Fibroblast of lung (primary cell): ENCODE measurements at regions not wholly inside any gene's neighbourhood (a gene's known extent, or its start where the extent isn't known, plus 50 kb on each side); places are given as distances from the start of the nearest gene placed in this dataset.

ENCODE experiments used
- DNase-seq, 2 donors: peaks; one replicate each; pipeline versions ENCODE4 v3.0.0 to v3.0.0-alpha.2; 2010; ENCODE audit warnings: low read depth in 2 of 2
- H2AFZ ChIP-seq: 2 replicates; pipeline ENCODE4 v1.5.1; 2012; ENCODE audit warnings: low read length, control low read depth, inconsistent platforms
- H3K27ac ChIP-seq: 2 replicates; pipeline ENCODE4 v1.5.1; 2011; ENCODE audit warnings: low read length, control low read depth; ENCODE audit not compliant: insufficient read depth
- H3K27me3 ChIP-seq: 2 replicates; pipeline ENCODE4 v1.5.1; 2011; ENCODE audit warnings: mild to moderate bottlenecking, low read length; ENCODE audit not compliant: control insufficient read depth, insufficient read depth
- H3K36me3 ChIP-seq: 2 replicates; pipeline ENCODE4 v1.5.1; 2011; ENCODE audit warnings: low read length; ENCODE audit not compliant: control insufficient read depth, insufficient read depth
- H3K4me1 ChIP-seq: 2 replicates; pipeline ENCODE4 v1.5.1; 2011; ENCODE audit warnings: low read length; ENCODE audit not compliant: control insufficient read depth, insufficient read depth; ENCODE audit errors: extremely low read depth
- H3K4me2 ChIP-seq: 2 replicates; pipeline ENCODE4 v1.5.1; 2011; ENCODE audit warnings: low read length, control low read depth; ENCODE audit not compliant: insufficient read depth; ENCODE audit errors: extremely low read depth
- H3K4me3 ChIP-seq, 4 experiments: fragments of 200-600 bp in 1 of 4; sonication (generic) in 1 of 4; replicated peaks in 1 of 4; 2 replicates each; pipeline ENCODE4 v1.5.1; 2011 to 2016; ENCODE audit warnings: low read length in 4 of 4, low read depth in 3 of 4, mild to moderate bottlenecking in 3 of 4, control low read depth in 2 of 4, inconsistent platforms in 1 of 4, mixed read lengths in 1 of 4; ENCODE audit not compliant: insufficient read depth in 1 of 4; ENCODE audit errors: control extremely low read depth in 1 of 4
- H3K79me2 ChIP-seq: 2 replicates; pipeline ENCODE4 v1.5.1; 2012; ENCODE audit warnings: mild to moderate bottlenecking, low read length, inconsistent platforms; ENCODE audit not compliant: control insufficient read depth, insufficient read depth
- H3K9ac ChIP-seq: 2 replicates; pipeline ENCODE4 v1.5.1; 2011; ENCODE audit warnings: mild to moderate bottlenecking, low read length, control low read depth; ENCODE audit not compliant: insufficient read depth
- H3K9me3 ChIP-seq: 2 replicates; pipeline ENCODE4 v1.5.1; 2012; ENCODE audit warnings: low read depth, low read length; ENCODE audit not compliant: control insufficient read depth, insufficient read depth
- H4K20me1 ChIP-seq: 2 replicates; pipeline ENCODE4 v1.5.1; 2011; ENCODE audit warnings: low read length; ENCODE audit not compliant: control insufficient read depth, insufficient read depth; ENCODE audit errors: extremely low read depth
- EZH2 ChIP-seq: IDR thresholded peaks from 2 replicates; pipeline ENCODE4 v1.5.1; 2012; ENCODE audit warnings: low read length, control low read depth, mild to moderate bottlenecking; ENCODE audit errors: missing control alignments
- TF ChIP-seq, protein P1 (sequence below), 2 donors: IDR thresholded peaks in 1 of 2; conservative IDR thresholded peaks in 1 of 2; 1 replicate in 1 of 2; 2 replicates in 1 of 2; pipeline ENCODE4 v1.5.1; 2011 to 2012; ENCODE audit warnings: low read length in 2 of 2, control low read depth in 1 of 2, inconsistent platforms in 1 of 2, low read depth in 1 of 2, mild to moderate bottlenecking in 1 of 2

DNA sequence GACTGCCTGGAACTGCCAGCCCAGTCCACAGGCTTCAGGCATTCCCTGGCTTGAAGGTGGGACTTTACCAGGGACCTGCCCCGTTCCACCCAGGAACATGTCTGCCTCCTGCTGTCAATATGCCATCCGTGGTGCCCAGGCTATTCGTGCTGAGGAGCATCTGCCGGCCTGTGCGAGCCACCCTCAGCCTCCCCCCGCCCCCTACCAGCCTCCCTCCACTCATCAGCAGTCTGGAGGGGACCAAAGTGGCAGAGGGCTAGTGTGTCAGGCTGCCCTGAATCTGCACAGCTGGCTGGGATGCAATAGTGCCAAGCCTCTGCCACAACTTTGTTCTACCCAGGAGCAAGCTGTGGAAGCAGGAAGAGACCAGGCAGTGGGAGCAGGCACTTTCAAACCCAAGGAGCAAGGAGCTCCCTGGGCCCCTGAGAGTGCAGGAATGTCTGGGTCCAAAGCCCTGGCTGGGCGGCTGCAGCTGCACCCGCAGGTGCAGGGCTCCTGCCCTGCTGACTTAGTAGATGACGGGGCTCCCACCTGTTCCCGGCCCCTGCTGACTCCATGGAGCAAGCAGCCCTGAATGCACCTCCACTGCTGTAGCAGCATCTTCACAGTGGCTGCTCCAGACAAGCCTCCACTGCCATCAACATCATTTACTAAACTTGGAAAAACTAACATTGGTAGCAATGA, 423.2 kb downstream of the RERGL start:
- Histone ChIP-seq H3K4me1 (no peaks in the 10 kb centered on the region), H3K27ac (no peak overlapping the region), H3K9me3 (no peaks in the 10 kb centered on the region), H3K9ac (no peak overlapping the region), H3K4me3 (no peak overlapping the region), H3K27me3 (no peaks in the 10 kb centered on the region), H3K79me2 (no peaks in the 10 kb centered on the region), H3K36me3 (no peaks in the 10 kb centered on the region), H3K4me2 (no peak overlapping the region), H4K20me1 (no peaks in the 10 kb centered on the region), H2AFZ (no peak overlapping the region)
- TF ChIP-seq, protein P1, sequence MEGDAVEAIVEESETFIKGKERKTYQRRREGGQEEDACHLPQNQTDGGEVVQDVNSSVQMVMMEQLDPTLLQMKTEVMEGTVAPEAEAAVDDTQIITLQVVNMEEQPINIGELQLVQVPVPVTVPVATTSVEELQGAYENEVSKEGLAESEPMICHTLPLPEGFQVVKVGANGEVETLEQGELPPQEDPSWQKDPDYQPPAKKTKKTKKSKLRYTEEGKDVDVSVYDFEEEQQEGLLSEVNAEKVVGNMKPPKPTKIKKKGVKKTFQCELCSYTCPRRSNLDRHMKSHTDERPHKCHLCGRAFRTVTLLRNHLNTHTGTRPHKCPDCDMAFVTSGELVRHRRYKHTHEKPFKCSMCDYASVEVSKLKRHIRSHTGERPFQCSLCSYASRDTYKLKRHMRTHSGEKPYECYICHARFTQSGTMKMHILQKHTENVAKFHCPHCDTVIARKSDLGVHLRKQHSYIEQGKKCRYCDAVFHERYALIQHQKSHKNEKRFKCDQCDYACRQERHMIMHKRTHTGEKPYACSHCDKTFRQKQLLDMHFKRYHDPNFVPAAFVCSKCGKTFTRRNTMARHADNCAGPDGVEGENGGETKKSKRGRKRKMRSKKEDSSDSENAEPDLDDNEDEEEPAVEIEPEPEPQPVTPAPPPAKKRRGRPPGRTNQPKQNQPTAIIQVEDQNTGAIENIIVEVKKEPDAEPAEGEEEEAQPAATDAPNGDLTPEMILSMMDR (conservative IDR thresholded peaks at IDR 0.05 in 1 of 2, IDR thresholded peaks at IDR 0.05 in 1 of 2; ENCODE audit: low read depth in 1 of 2, low read length in 2 of 2) = no peak
- TF ChIP-seq EZH2 = no peak
- no peak for DNase-seq

DNA sequence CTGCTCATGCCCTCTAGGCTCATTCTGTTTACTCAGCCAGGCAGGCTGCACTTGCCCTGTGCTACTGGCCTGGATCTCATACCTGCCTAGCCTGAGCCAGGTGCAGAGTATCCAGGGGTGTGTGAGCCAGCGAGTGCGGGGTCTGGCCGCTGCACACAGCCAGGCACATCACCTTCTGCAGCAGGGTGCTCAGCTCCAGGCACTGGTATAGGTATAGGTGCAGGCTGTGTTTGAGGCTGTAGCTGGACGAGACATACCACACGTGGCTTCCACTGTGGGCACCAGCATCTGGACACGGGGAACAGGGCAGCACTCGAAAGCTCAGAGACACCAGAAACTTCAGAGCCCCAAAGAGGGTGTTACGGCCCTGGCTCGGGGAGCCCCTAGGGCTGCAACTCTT, 424.2 kb downstream of the RERGL start:
- no peak for DNase-seq
- no peaks in the 10 kb centered on the region for H3K27me3 ChIP-seq
- H3K4me1 ChIP-seq = no peaks in the 10 kb centered on the region
- H3K9me3 ChIP-seq = no peaks in the 10 kb centered on the region
- H2AFZ ChIP-seq = no peak overlapping the region
- no peak overlapping the region for H3K4me2 ChIP-seq
- no peak overlapping the region for H3K27ac ChIP-seq
- no peak overlapping the region for H3K9ac ChIP-seq
- H3K79me2 ChIP-seq = no peaks in the 10 kb centered on the region
- H3K4me3 ChIP-seq = no peak overlapping the region
- TF ChIP-seq EZH2 = no peak
- TF ChIP-seq, protein P1 (conservative IDR thresholded peaks at IDR 0.05 in 1 of 2, IDR thresholded peaks at IDR 0.05 in 1 of 2; ENCODE audit: low read depth in 1 of 2, low read length in 2 of 2) = no peak
- H4K20me1 ChIP-seq = no peaks in the 10 kb centered on the region
- H3K36me3 ChIP-seq = no peaks in the 10 kb centered on the region

DNA sequence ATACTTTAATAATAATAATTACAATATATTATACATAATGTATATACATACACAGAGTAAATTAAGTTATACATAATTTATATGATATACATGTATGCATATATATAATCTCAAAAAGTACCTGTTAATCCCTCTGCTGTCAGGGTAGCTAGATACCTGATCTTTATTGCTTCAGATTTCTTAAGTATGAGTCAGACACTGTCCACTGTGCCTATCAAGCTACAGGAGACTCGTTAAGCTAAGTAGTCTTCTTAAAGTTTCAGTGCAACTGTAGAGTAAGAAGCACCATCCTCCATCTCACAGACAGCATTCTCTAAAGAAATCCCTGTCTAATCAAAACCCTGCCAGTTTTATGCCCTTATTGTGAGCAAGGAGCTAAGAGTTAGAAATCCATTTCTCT, 428.7 kb downstream of the RERGL start:
- Histone ChIP-seq H3K36me3 (no peaks in the 10 kb centered on the region), H3K4me1 (no peaks in the 10 kb centered on the region), H3K9ac (no peak overlapping the region), H4K20me1 (no peaks in the 10 kb centered on the region), H3K4me3 (no peak overlapping the region), H3K27ac (no peak overlapping the region), H2AFZ (no peak overlapping the region), H3K79me2 (no peaks in the 10 kb centered on the region), H3K27me3 (no peaks in the 10 kb centered on the region), H3K4me2 (no peak overlapping the region), H3K9me3 (no peaks in the 10 kb centered on the region)
- DNase-seq = no peak
- TF ChIP-seq, protein P1 (conservative IDR thresholded peaks at IDR 0.05 in 1 of 2, IDR thresholded peaks at IDR 0.05 in 1 of 2; ENCODE audit: low read depth in 1 of 2, low read length in 2 of 2) = no peak
- no peak for TF ChIP-seq EZH2
